HG02870 (cell line): ENCODE measurements at regions not wholly inside any gene's neighbourhood (a gene's known extent, or its start where the extent isn't known, plus 50 kb on each side); places are given as distances from the start of the nearest gene placed in this dataset.

Experiments
- ATAC-seq: cut with Tn5 transposase; IDR thresholded peaks from one replicate; pipeline ENCODE4 v1.9.1; 2021; ENCODE audit warnings: mild to moderate bottlenecking, moderate library complexity; ENCODE audit not compliant: unreplicated experiment

- ATAC-seq, result no peak
These were observed 56.9 kb upstream of the ECE1 start for GRCh38 chr1:21347072-21347581.

- ATAC-seq, result no peak
These were observed 56.3 kb upstream of the ECE1 start for GRCh38 chr1:21346365-21347071.

- peak; percentile 19 for ATAC-seq
These were observed 54.6 kb upstream of the ECE1 start for GRCh38 chr1:21344750-21345443.

- ATAC-seq, result no peak
These were observed 54.0 kb upstream of the ECE1 start for GRCh38 chr1:21344098-21344749.

- no peak for ATAC-seq
These were observed 52.9 kb upstream of the ECE1 start for GRCh38 chr1:21342961-21343838.

GRCh38 chr1:21341517-21342078 lies 51.3 kb upstream of the ECE1 start:
- no peak for ATAC-seq

GRCh38 chr1:21341022-21341421 lies 50.8 kb upstream of the ECE1 start:
- no peak for ATAC-seq

- ATAC-seq, result no peak
These were observed 50.1 kb upstream of the ECE1 start for GRCh38 chr1:21340230-21340945.
